ENCODE measurements at regions not wholly inside any gene's neighbourhood (a gene's known extent, or its start where the extent isn't known, plus 50 kb on each side); places are given as distances from the start of the nearest gene placed in this dataset.

GRCh38 chr5:175388531-175388930, 55.5 kb downstream of the DRD1 start:
- Histone ChIP-seq H3K4me1 (no peaks in the 10 kb centered on the region), H3K27ac (no peak overlapping the region), H3K4me3 (no peak overlapping the region), H3K36me3 (no peaks in the 10 kb centered on the region), H3K9me3 (no peaks in the 10 kb centered on the region), H3K27me3 (no peaks in the 10 kb centered on the region)
- TF ChIP-seq POLR2AphosphoS5 (IDR thresholded peaks at IDR 0.05): no peak
- TF ChIP-seq POLR2A (IDR thresholded peaks at IDR 0.05): no peak
- no peak for TF ChIP-seq CTCF (IDR thresholded peaks at IDR 0.05)
- DNase-seq (ENCODE audit: low spot score in 2 of 2): no peak
- intact Hi-C loops (cut with DNase I; ENCODE audit: low total_unique reads): no loop called here

- intact Hi-C loops (cut with DNase I; ENCODE audit: low total_unique reads): no loop called here
Measured at GRCh38 chr5:175387144-175387543, 56.8 kb downstream of the DRD1 start.

GRCh38 chr5:175386526-175386925, 57.5 kb downstream of the DRD1 start:
- Histone ChIP-seq H3K27me3 (no peaks in the 10 kb centered on the region), H3K27ac (no peak overlapping the region), H3K4me1 (no peaks in the 10 kb centered on the region), H3K9me3 (no peaks in the 10 kb centered on the region), H3K4me3 (no peak overlapping the region), H3K36me3 (no peaks in the 10 kb centered on the region)
- DNase-seq (ENCODE audit: low spot score in 2 of 2): no peak
- no peak for TF ChIP-seq CTCF (IDR thresholded peaks at IDR 0.05)
- no peak for TF ChIP-seq POLR2A (IDR thresholded peaks at IDR 0.05)
- TF ChIP-seq POLR2AphosphoS5 (IDR thresholded peaks at IDR 0.05): no peak
- intact Hi-C loops (cut with DNase I; ENCODE audit: low total_unique reads): no loop called here

More at GRCh38 chr5:175387144-175387543, 56.8 kb downstream of the DRD1 start:
- no peak for DNase-seq (ENCODE audit: low spot score in 2 of 2)
- TF ChIP-seq POLR2A (IDR thresholded peaks at IDR 0.05) (no peak), POLR2AphosphoS5 (IDR thresholded peaks at IDR 0.05) (no peak), CTCF (IDR thresholded peaks at IDR 0.05) (no peak)
- Histone ChIP-seq H3K27me3 (no peaks in the 10 kb centered on the region), H3K4me1 (no peaks in the 10 kb centered on the region), H3K4me3 (no peak overlapping the region), H3K9me3 (no peaks in the 10 kb centered on the region), H3K27ac (no peak overlapping the region), H3K36me3 (no peaks in the 10 kb centered on the region)

GRCh38 chr5:175385691-175386362, 58.2 kb downstream of the DRD1 start:
- Histone ChIP-seq H3K9me3 (no peaks in the 10 kb centered on the region), H3K27ac (no peak overlapping the region), H3K4me1 (no peaks in the 10 kb centered on the region), H3K36me3 (no peaks in the 10 kb centered on the region), H3K27me3 (no peaks in the 10 kb centered on the region), H3K4me3 (no peak overlapping the region)
- DNase-seq (ENCODE audit: low spot score in 2 of 2): no peak
- TF ChIP-seq POLR2A (IDR thresholded peaks at IDR 0.05) (no peak), POLR2AphosphoS5 (IDR thresholded peaks at IDR 0.05) (no peak), CTCF (IDR thresholded peaks at IDR 0.05) (no peak)
- intact Hi-C loops (cut with DNase I; ENCODE audit: low total_unique reads): no loop called here

- Histone ChIP-seq H3K9me3 (no peaks in the 10 kb centered on the region), H3K4me1 (no peaks in the 10 kb centered on the region), H3K4me3 (no peak overlapping the region), H3K27ac (no peak overlapping the region), H3K36me3 (no peaks in the 10 kb centered on the region), H3K27me3 (no peaks in the 10 kb centered on the region)
- no peak for DNase-seq (ENCODE audit: low spot score in 2 of 2)
- TF ChIP-seq POLR2A (IDR thresholded peaks at IDR 0.05) (no peak), POLR2AphosphoS5 (IDR thresholded peaks at IDR 0.05) (no peak), CTCF (IDR thresholded peaks at IDR 0.05) (no peak)
- intact Hi-C loops (cut with DNase I; ENCODE audit: low total_unique reads): no loop called here
Measured at GRCh38 chr5:175384724-175385552, 59.0 kb downstream of the DRD1 start.

All from breast epithelium (tissue), 4 donors.